IMR-90 (cell line): ENCODE measurements at regions not wholly inside any gene's neighbourhood (a gene's known extent, or its start where the extent isn't known, plus 50 kb on each side); places are given as distances from the start of the nearest gene placed in this dataset.

ENCODE experiments used
- ATAC-seq: fragments of 200-7000 bp; cut with Tn5 transposase; 2 replicates; pipeline ENCODE4 v1.9.1; 2020; ENCODE audit warnings: low read depth, mild to moderate bottlenecking, moderate library complexity
- BruUV-seq: library from RNA; stranded (reverse); fragments of 400-500 nt; replicated peaks from 2 replicates; lab custom pipeline; 2021; lab: Mats Ljungman, UMichigan
- CTCF ChIA-PET: fragments of 300-600 bp; formaldehyde crosslinking; extraction: SDS; loops from one replicate; lab custom pipeline; 2021; ENCODE audit warnings: antibody characterized with exemption; lab: Yijun Ruan, JAX
- POLR2A ChIA-PET: fragments of 300-600 bp; sonication (Branson Sonifier 250); formaldehyde crosslinking; loops from one replicate; lab custom pipeline; 2022; ENCODE audit warnings: antibody characterized with exemption; ENCODE audit not compliant: unreplicated experiment; lab: Charles Lee
- DNase-seq: peaks from one replicate; pipeline ENCODE4 v3.0.0; 2013
- H2AFZ ChIP-seq: replicated peaks from 2 replicates; pipeline ENCODE3; 2013; ENCODE audit warnings: low read length, mild to moderate bottlenecking; ENCODE audit not compliant: poor library complexity
- H2AK5ac ChIP-seq: 2 replicates; pipeline ENCODE4 v1.6.1; 2013; ENCODE audit warnings: low read depth, low read length, inconsistent platforms
- H2AK9ac ChIP-seq: replicated peaks from 2 replicates; pipeline ENCODE3; 2013; ENCODE audit warnings: mild to moderate bottlenecking, low read depth, low read length, moderate library complexity; ENCODE audit not compliant: poor library complexity
- H2BK120ac ChIP-seq: 2 replicates; pipeline ENCODE4 v1.6.1; 2013; ENCODE audit warnings: low read depth, low read length, inconsistent platforms
- H2BK15ac ChIP-seq: 3 replicates; pipeline ENCODE4 v1.6.1; 2013; ENCODE audit warnings: low read depth, low read length, inconsistent platforms
- H2BK20ac ChIP-seq: 2 replicates; pipeline ENCODE4 v1.6.1; 2013; ENCODE audit warnings: low read depth, mild to moderate bottlenecking, inconsistent platforms, low read length, moderate library complexity
- H2BK5ac ChIP-seq: 2 replicates; pipeline ENCODE4 v1.6.1; 2013; ENCODE audit warnings: mild to moderate bottlenecking, low read depth, low read length, inconsistent platforms; ENCODE audit not compliant: poor library complexity, severe bottlenecking
- H3K14ac ChIP-seq: replicated peaks from 2 replicates; pipeline ENCODE4 v1.6.1; 2013; ENCODE audit warnings: low read depth, low read length, inconsistent platforms
- H3K18ac ChIP-seq: 2 replicates; pipeline ENCODE4 v1.6.1; 2013; ENCODE audit warnings: low read depth, low read length, control low read depth
- H3K23ac ChIP-seq: 2 replicates; pipeline ENCODE4 v1.6.1; 2013; ENCODE audit warnings: low read depth, low read length, inconsistent platforms
- H3K27ac ChIP-seq: 2 replicates; pipeline ENCODE4 v1.5.1; 2013; ENCODE audit warnings: mild to moderate bottlenecking, control low read depth, low read length; ENCODE audit not compliant: insufficient read depth
- H3K27me3 ChIP-seq: 2 replicates; pipeline ENCODE4 v1.6.1; 2013; ENCODE audit warnings: low read length; ENCODE audit not compliant: control insufficient read depth, insufficient read depth
- H3K36me3 ChIP-seq: 2 replicates; pipeline ENCODE4 v1.6.1; 2013; ENCODE audit warnings: low read length, mixed read lengths; ENCODE audit not compliant: control insufficient read depth, insufficient read depth
- H3K4ac ChIP-seq: 2 replicates; pipeline ENCODE4 v1.6.1; 2013; ENCODE audit warnings: low read depth, low read length, inconsistent platforms
- H3K4me1 ChIP-seq: 2 replicates; pipeline ENCODE4 v1.6.1; 2013; ENCODE audit warnings: low read length, mixed read lengths; ENCODE audit not compliant: control insufficient read depth, insufficient read depth
- H3K4me2 ChIP-seq: 2 replicates; pipeline ENCODE4 v1.6.1; 2013; ENCODE audit warnings: low read depth, mild to moderate bottlenecking, control low read depth, low read length, moderate library complexity
- H3K4me3 ChIP-seq: 2 replicates; pipeline ENCODE4 v1.5.1; 2013; ENCODE audit warnings: low read depth, mild to moderate bottlenecking, control low read depth, low read length, moderate library complexity; ENCODE audit not compliant: insufficient read depth
- H3K56ac ChIP-seq: 2 replicates; pipeline ENCODE4 v1.6.1; 2013; ENCODE audit warnings: low read length, inconsistent platforms; ENCODE audit not compliant: insufficient read depth; ENCODE audit errors: extremely low read depth
- H3K79me1 ChIP-seq, 2 experiments: 2 replicates each; pipeline ENCODE4 v1.6.1; 2013; ENCODE audit warnings: low read length in 2 of 2, inconsistent platforms in 1 of 2, low read depth in 1 of 2
- H3K9ac ChIP-seq: 2 replicates; pipeline ENCODE4 v1.6.1; 2013; ENCODE audit warnings: low read depth, low read length, control low read depth
- H3K9me1 ChIP-seq: 2 replicates; pipeline ENCODE4 v1.6.1; 2013; ENCODE audit warnings: low read length, inconsistent platforms; ENCODE audit not compliant: insufficient read depth
- H3K9me3 ChIP-seq: 2 replicates; pipeline ENCODE4 v1.6.1; 2013; ENCODE audit warnings: low read length; ENCODE audit not compliant: control insufficient read depth, insufficient read depth
- H4K20me1 ChIP-seq: 2 replicates; pipeline ENCODE4 v1.6.1; 2013; ENCODE audit warnings: low read length, inconsistent platforms; ENCODE audit not compliant: insufficient read depth
- H4K5ac ChIP-seq: 2 replicates; pipeline ENCODE4 v1.6.1; 2013; ENCODE audit warnings: mild to moderate bottlenecking, low read depth, low read length, control low read depth
- H4K8ac ChIP-seq, 2 experiments: 2 replicates each; pipeline ENCODE4 v1.6.1; 2013; ENCODE audit warnings: low read depth in 2 of 2, low read length in 2 of 2, control low read depth in 1 of 2, inconsistent platforms in 1 of 2
- H4K91ac ChIP-seq: 2 replicates; pipeline ENCODE4 v1.6.1; 2013; ENCODE audit warnings: low read depth, low read length, inconsistent platforms; ENCODE audit not compliant: insufficient read depth
- BHLHE40 ChIP-seq: fragments of 150-350 bp; IDR thresholded peaks from 2 replicates; pipeline ENCODE4 v1.6.1; 2016; ENCODE audit warnings: mild to moderate bottlenecking, low read depth, low read length
- CHD1 ChIP-seq: IDR thresholded peaks from 2 replicates; pipeline ENCODE4 v1.6.1; 2012; ENCODE audit warnings: low read depth, low read length, improper control_type of control experiment
- ELK1 ChIP-seq: fragments of 150-350 bp; IDR thresholded peaks from 2 replicates; pipeline ENCODE4 v1.6.1; 2016; ENCODE audit warnings: low read depth, mild to moderate bottlenecking, low read length, moderate library complexity, borderline replicate concordance
- MAZ ChIP-seq: IDR thresholded peaks from 2 replicates; pipeline ENCODE4 v1.6.1; 2012; ENCODE audit warnings: low read depth, mild to moderate bottlenecking, low read length, improper control_type of control experiment, moderate library complexity, borderline replicate concordance
- POLR2A ChIP-seq: IDR thresholded peaks from 2 replicates; pipeline ENCODE4 v1.6.1; 2012; ENCODE audit warnings: mild to moderate bottlenecking, low read depth, low read length
- USF2 ChIP-seq: fragments of 150-350 bp; IDR thresholded peaks from 2 replicates; pipeline ENCODE4 v1.6.1; 2017; ENCODE audit warnings: mild to moderate bottlenecking, antibody characterized with exemption, low read length, low read depth
- WGBS, 2 experiments: methylation state at CpG; one replicate each; pipeline versions ENCODE4 v1.1.5 to v1.1.7; 2013; ENCODE audit warnings: missing lambda C conversion rate in 2 of 2; ENCODE audit not compliant: insufficient read length in 1 of 2; ENCODE audit errors: extremely low coverage in 2 of 2; 5-methylcytosine and 5-hydroxymethylcytosine counted together
- dilution Hi-C: fragments of 300-500 bp; cut with HindIII; formaldehyde crosslinking; loops from one replicate; pipeline ENCODE4 v1.14.3; 2018; ENCODE audit warnings: low sequenced_read_pairs; ENCODE audit not compliant: unreplicated experiment
- in situ Hi-C: fragments of 300-500 bp; cut with MboI; formaldehyde crosslinking; loops from 3 replicates; pipeline ENCODE4 v1.14.3; 2019; ENCODE audit warnings: low sequenced_read_pairs, inconsistent platforms, mixed read lengths
- intact Hi-C: fragments of 100-400 bp; cut with micrococcal nuclease; formaldehyde crosslinking; loops from 2 replicates; pipeline ENCODE4 v1.10.0; 2022

GRCh38 chr10:28970231-28970630 lies 292.9 kb downstream of the BAMBI start:
- H4K5ac ChIP-seq, result no peak overlapping the region
- H4K20me1 ChIP-seq, result no peaks in the 10 kb centered on the region
- H2BK15ac ChIP-seq, result no peak overlapping the region
- no peaks in the 10 kb centered on the region for H3K36me3 ChIP-seq
- H3K9me1 ChIP-seq, result no peaks in the 10 kb centered on the region; the same call in 1 of the 2 replicates
- no peak overlapping the region for H2BK20ac ChIP-seq
- no peak for TF ChIP-seq CHD1
- no peak for TF ChIP-seq USF2
- no peak for TF ChIP-seq ELK1
- TF ChIP-seq POLR2A, result no peak
- TF ChIP-seq MAZ, result no peak
- TF ChIP-seq BHLHE40, result no peak
- H3K27me3 ChIP-seq, result no peaks in the 10 kb centered on the region
- 90% methylated on average over 2 of the region's 6 CpGs; no CpG with 5 or more reads in 1 of the 2 experiments for WGBS, 2 experiments
- H4K8ac ChIP-seq, result peak overlapping the region in 1 of 2 experiments; percentile 72; a peak in 2 of 4 replicates
- H3K4me3 ChIP-seq, result no peak overlapping the region
- dilution Hi-C loops, result no loop called here
- H3K4me1 ChIP-seq, result peaks cover 2% of the 10 kb centered on the region
- no peaks in the 10 kb centered on the region for H3K9me3 ChIP-seq
- H3K9ac ChIP-seq, result no peak overlapping the region
- H3K56ac ChIP-seq, result no peak overlapping the region
- DNase-seq, result peak; percentile 69
- ChIA-PET CTCF (interaction anchor here (0.7 kb wide), 1 partner anchor 12 kb away, joined by 3 read pairs; no protein-coding TSS in a partner anchor), POLR2A (no interaction called here)
- no peak overlapping the region for H2AK9ac ChIP-seq
- H3K27ac ChIP-seq, result no peak overlapping the region
- H3K4ac ChIP-seq, result no peak overlapping the region
- H3K4me2 ChIP-seq, result no peak overlapping the region
- H3K79me1 ChIP-seq, result no peaks in the 10 kb centered on the region
- intact Hi-C loops, result no loop called here
- BruUV-seq, result no TSS peak
- H2AK5ac ChIP-seq, result no peak overlapping the region
- peak overlapping the region; percentile 90; the same call in 1 of the 2 replicates for H3K18ac ChIP-seq
- peak overlapping the region; percentile 84 for H3K14ac ChIP-seq
- no peak overlapping the region for H3K23ac ChIP-seq
- H2BK120ac ChIP-seq, result no peak overlapping the region; the same call in 1 of the 2 replicates
- no peak for ATAC-seq
- no peak overlapping the region for H4K91ac ChIP-seq
- in situ Hi-C loops, result no loop called here
- H2BK5ac ChIP-seq, result peak overlapping the region; percentile 33
- no peak overlapping the region for H2AFZ ChIP-seq
